ENCODE measurements at regions not wholly inside any gene's neighbourhood (a gene's known extent, or its start where the extent isn't known, plus 50 kb on each side); places are given as distances from the start of the nearest gene placed in this dataset.

DNA sequence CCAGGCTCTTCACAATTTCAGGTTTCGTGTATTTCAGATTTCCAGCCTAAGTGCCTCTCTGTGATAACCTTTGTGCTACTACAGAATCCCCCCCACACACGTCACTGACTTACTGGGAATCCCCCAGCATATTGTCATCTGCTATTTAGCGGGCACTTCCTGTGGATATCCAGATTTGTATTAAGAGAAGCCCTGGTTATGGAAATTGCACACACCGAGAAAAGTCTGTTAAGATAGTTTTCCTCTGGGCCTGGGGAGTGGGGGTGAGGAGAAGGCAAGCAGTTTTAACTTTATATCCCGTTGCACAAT is 269.9 kb downstream of the MED10 start:
- Histone ChIP-seq H3K79me2 (ENCODE audit: low read length) (no peaks in the 10 kb centered on the region), H3K9me2 (replicated peaks; ENCODE audit: insufficient read depth, low read length) (no peaks in the 10 kb centered on the region), H3K27ac (ENCODE audit: low read length) (no peak overlapping the region), H3K9ac (ENCODE audit: low read length) (no peak overlapping the region), H3K27me3 (replicated peaks; ENCODE audit: insufficient read depth, low read length) (no peaks in the 10 kb centered on the region), H2AFZ (ENCODE audit: low read length) (no peak overlapping the region), H3K4me3 (ENCODE audit: low read length) (no peak overlapping the region), H4K20me1 (ENCODE audit: insufficient read depth, low read length) (no peaks in the 10 kb centered on the region), H3K4me2 (ENCODE audit: low read depth, low read length) (no peak overlapping the region), H3K36me3 (replicated peaks; ENCODE audit: insufficient read depth, low read length) (no peaks in the 10 kb centered on the region), H3F3A (ENCODE audit: insufficient read depth, low read length) (no peaks in the 10 kb centered on the region), H3K9me3 (replicated peaks; ENCODE audit: insufficient read depth, low read length) (no peaks in the 10 kb centered on the region), H3K4me1 (ENCODE audit: low read length) (no peaks in the 10 kb centered on the region)
- no peak for DNase-seq
- TF ChIP-seq EZH2phosphoT487 (IDR thresholded peaks at IDR 0.05; ENCODE audit: low read length), result no peak
- no peak for TF ChIP-seq CTCF (IDR thresholded peaks at IDR 0.05; ENCODE audit: low read length)
- no peak for TF ChIP-seq EZH2 (optimal IDR thresholded peaks at IDR 0.05; ENCODE audit: low read depth, low read length)

- no peaks in the 10 kb centered on the region for H3K9me3 ChIP-seq (replicated peaks; ENCODE audit: insufficient read depth, low read length)
- H3K79me2 ChIP-seq (ENCODE audit: low read length), result no peaks in the 10 kb centered on the region
- H3K9me2 ChIP-seq (replicated peaks; ENCODE audit: insufficient read depth, low read length), result no peaks in the 10 kb centered on the region
- no peaks in the 10 kb centered on the region for H3K36me3 ChIP-seq (replicated peaks; ENCODE audit: insufficient read depth, low read length)
- H2AFZ ChIP-seq (ENCODE audit: low read length), result no peak overlapping the region
- H4K20me1 ChIP-seq (ENCODE audit: insufficient read depth, low read length), result no peaks in the 10 kb centered on the region
- TF ChIP-seq EZH2 (optimal IDR thresholded peaks at IDR 0.05; ENCODE audit: low read depth, low read length) (no peak), CTCF (IDR thresholded peaks at IDR 0.05; ENCODE audit: low read length) (no peak), EZH2phosphoT487 (IDR thresholded peaks at IDR 0.05; ENCODE audit: low read length) (no peak)
- no peak overlapping the region for H3K4me3 ChIP-seq (ENCODE audit: low read length)
- no peaks in the 10 kb centered on the region for H3K27me3 ChIP-seq (replicated peaks; ENCODE audit: insufficient read depth, low read length)
- DNase-seq, result no peak
- no peak overlapping the region for H3K4me2 ChIP-seq (ENCODE audit: low read depth, low read length)
- H3F3A ChIP-seq (ENCODE audit: insufficient read depth, low read length), result no peaks in the 10 kb centered on the region
- no peak overlapping the region for H3K9ac ChIP-seq (ENCODE audit: low read length)
- H3K27ac ChIP-seq (ENCODE audit: low read length), result no peak overlapping the region
- no peaks in the 10 kb centered on the region for H3K4me1 ChIP-seq (ENCODE audit: low read length)
These were observed 270.4 kb downstream of the MED10 start for GRCh38 chr5:6107675-6108539.

DNA sequence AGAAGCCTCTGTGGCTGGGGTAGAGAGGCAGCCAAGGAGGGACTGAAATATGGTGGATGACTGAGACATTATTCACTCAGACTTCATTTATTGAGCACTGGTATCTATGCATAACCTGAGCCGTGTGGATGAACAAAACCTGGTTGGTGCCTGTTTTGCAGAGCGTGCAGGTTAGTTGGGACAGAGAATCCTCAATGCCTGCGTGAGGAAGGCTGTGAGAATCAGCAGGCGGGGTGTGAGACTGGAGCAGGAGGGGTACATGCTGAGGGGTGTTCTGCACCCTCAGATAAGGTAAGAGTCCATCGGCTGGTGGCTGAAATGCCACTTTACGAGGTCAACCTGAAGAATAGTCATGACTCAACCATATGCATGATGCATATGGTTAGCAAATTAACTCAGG is 271.6 kb downstream of the MED10 start:
- DNase-seq, result no peak
- Histone ChIP-seq H3K79me2 (ENCODE audit: low read length) (no peaks in the 10 kb centered on the region), H4K20me1 (ENCODE audit: insufficient read depth, low read length) (no peaks in the 10 kb centered on the region), H2AFZ (ENCODE audit: low read length) (no peak overlapping the region), H3K36me3 (replicated peaks; ENCODE audit: insufficient read depth, low read length) (no peaks in the 10 kb centered on the region), H3K27ac (ENCODE audit: low read length) (no peak overlapping the region), H3K9me2 (replicated peaks; ENCODE audit: insufficient read depth, low read length) (no peaks in the 10 kb centered on the region), H3K9me3 (replicated peaks; ENCODE audit: insufficient read depth, low read length) (no peaks in the 10 kb centered on the region), H3F3A (ENCODE audit: insufficient read depth, low read length) (no peaks in the 10 kb centered on the region), H3K4me3 (ENCODE audit: low read length) (no peak overlapping the region), H3K9ac (ENCODE audit: low read length) (no peak overlapping the region), H3K4me1 (ENCODE audit: low read length) (no peaks in the 10 kb centered on the region), H3K4me2 (ENCODE audit: low read depth, low read length) (no peak overlapping the region), H3K27me3 (replicated peaks; ENCODE audit: insufficient read depth, low read length) (no peaks in the 10 kb centered on the region)
- TF ChIP-seq CTCF (IDR thresholded peaks at IDR 0.05; ENCODE audit: low read length) (no peak), EZH2 (optimal IDR thresholded peaks at IDR 0.05; ENCODE audit: low read depth, low read length) (no peak), EZH2phosphoT487 (IDR thresholded peaks at IDR 0.05; ENCODE audit: low read length) (no peak)

Measured in MM.1S (cell line).